BE2C (cell line): ENCODE measurements at regions not wholly inside any gene's neighbourhood (a gene's known extent, or its start where the extent isn't known, plus 50 kb on each side); places are given as distances from the start of the nearest gene placed in this dataset.

Source experiments
- DNase-seq: peaks from one replicate; pipeline ENCODE4 v3.0.0-alpha.2; 2020
- H3K27me3 ChIP-seq: fragments of 250-450 bp; sonication (Bioruptor Pico); 2 replicates; pipeline ENCODE4 v1.5.1; 2020; ENCODE audit warnings: mild to moderate bottlenecking
- H3K36me3 ChIP-seq: fragments of 250-450 bp; sonication (Bioruptor Pico); 2 replicates; pipeline ENCODE4 v1.5.1; 2020; ENCODE audit warnings: mild to moderate bottlenecking
- H3K4me1 ChIP-seq: fragments of 250-450 bp; sonication (Bioruptor Pico); 2 replicates; pipeline ENCODE4 v1.5.1; 2020
- H3K4me3 ChIP-seq: 2 replicates; pipeline ENCODE4 v1.5.1; 2011; ENCODE audit warnings: low read depth, low read length
- H3K9me3 ChIP-seq: fragments of 250-450 bp; sonication (Bioruptor Pico); 2 replicates; pipeline ENCODE4 v1.5.1; 2020
- CTCF ChIP-seq: IDR thresholded peaks from 2 replicates; pipeline ENCODE4 v1.5.1; 2012; ENCODE audit warnings: mild to moderate bottlenecking, low read depth, low read length

- TF ChIP-seq CTCF: no peak
- Histone ChIP-seq H3K4me1 (no peaks in the 10 kb centered on the region), H3K4me3 (no peak overlapping the region), H3K9me3 (no peaks in the 10 kb centered on the region), H3K27me3 (no peaks in the 10 kb centered on the region), H3K36me3 (no peaks in the 10 kb centered on the region)
- no peak for DNase-seq
These were observed 186.4 kb upstream of the THBS1 start for GRCh38 chr15:39394496-39394895.

- Histone ChIP-seq H3K4me3 (no peak overlapping the region), H3K27me3 (no peaks in the 10 kb centered on the region), H3K4me1 (no peaks in the 10 kb centered on the region), H3K9me3 (no peaks in the 10 kb centered on the region), H3K36me3 (no peaks in the 10 kb centered on the region)
- no peak for DNase-seq
- no peak for TF ChIP-seq CTCF
These were observed 183.8 kb upstream of the THBS1 start for GRCh38 chr15:39396979-39397615.

DNA sequence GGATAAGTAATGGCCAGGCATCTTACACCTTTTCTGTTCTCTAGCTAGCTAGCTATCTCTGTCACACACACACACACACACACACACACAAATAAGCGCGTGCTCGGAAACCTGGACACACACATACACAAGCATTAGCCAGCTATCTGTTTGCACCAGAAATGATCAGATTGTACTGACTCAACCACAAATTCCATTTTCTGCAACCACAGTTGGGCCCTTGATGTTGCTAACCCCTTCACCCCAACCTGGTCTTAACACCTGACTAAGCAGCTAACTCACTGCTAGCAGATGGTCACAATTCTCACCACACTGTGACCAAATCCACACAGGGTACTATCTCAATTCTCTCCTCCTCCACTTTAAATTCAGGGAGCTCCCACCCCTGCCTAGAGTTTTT lies 183.0 kb upstream of the THBS1 start:
- H3K36me3 ChIP-seq: no peaks in the 10 kb centered on the region
- H3K4me3 ChIP-seq: no peak overlapping the region
- no peaks in the 10 kb centered on the region for H3K4me1 ChIP-seq
- H3K27me3 ChIP-seq: no peaks in the 10 kb centered on the region
- TF ChIP-seq CTCF: no peak
- no peaks in the 10 kb centered on the region for H3K9me3 ChIP-seq
- DNase-seq: no peak

GRCh38 chr15:39399600-39399999 lies 181.3 kb upstream of the THBS1 start:
- DNase-seq: no peak
- Histone ChIP-seq H3K27me3 (no peaks in the 10 kb centered on the region), H3K9me3 (no peaks in the 10 kb centered on the region), H3K36me3 (no peaks in the 10 kb centered on the region), H3K4me3 (no peak overlapping the region), H3K4me1 (no peaks in the 10 kb centered on the region)
- no peak for TF ChIP-seq CTCF

GRCh38 chr15:39400002-39400401 lies 180.9 kb upstream of the THBS1 start:
- Histone ChIP-seq H3K4me3 (no peak overlapping the region), H3K36me3 (no peaks in the 10 kb centered on the region), H3K4me1 (no peaks in the 10 kb centered on the region), H3K9me3 (no peaks in the 10 kb centered on the region), H3K27me3 (no peaks in the 10 kb centered on the region)
- no peak for DNase-seq
- no peak for TF ChIP-seq CTCF

- no peak for TF ChIP-seq CTCF
- no peaks in the 10 kb centered on the region for H3K27me3 ChIP-seq
- H3K4me3 ChIP-seq: no peak overlapping the region
- H3K36me3 ChIP-seq: no peaks in the 10 kb centered on the region
- no peak for DNase-seq
- no peaks in the 10 kb centered on the region for H3K4me1 ChIP-seq
- no peaks in the 10 kb centered on the region for H3K9me3 ChIP-seq
These were observed 179.9 kb upstream of the THBS1 start for GRCh38 chr15:39400821-39401550.
